Glomerular endothelial cell (primary cell): ENCODE measurements at regions not wholly inside any gene's neighbourhood (a gene's known extent, or its start where the extent isn't known, plus 50 kb on each side); places are given as distances from the start of the nearest gene placed in this dataset.
"Not testable (repeated sequence)": the region's sequence is repeated elsewhere in the genome, so short reads cannot be mapped to it uniquely, and the experiment has no call there.

ENCODE experiments used
- DNase-seq: peaks from one replicate; pipeline ENCODE4 v3.0.0-alpha.2; 2011; ENCODE audit warnings: low read depth, low spot score; ENCODE audit errors: extremely low read depth

DNA sequence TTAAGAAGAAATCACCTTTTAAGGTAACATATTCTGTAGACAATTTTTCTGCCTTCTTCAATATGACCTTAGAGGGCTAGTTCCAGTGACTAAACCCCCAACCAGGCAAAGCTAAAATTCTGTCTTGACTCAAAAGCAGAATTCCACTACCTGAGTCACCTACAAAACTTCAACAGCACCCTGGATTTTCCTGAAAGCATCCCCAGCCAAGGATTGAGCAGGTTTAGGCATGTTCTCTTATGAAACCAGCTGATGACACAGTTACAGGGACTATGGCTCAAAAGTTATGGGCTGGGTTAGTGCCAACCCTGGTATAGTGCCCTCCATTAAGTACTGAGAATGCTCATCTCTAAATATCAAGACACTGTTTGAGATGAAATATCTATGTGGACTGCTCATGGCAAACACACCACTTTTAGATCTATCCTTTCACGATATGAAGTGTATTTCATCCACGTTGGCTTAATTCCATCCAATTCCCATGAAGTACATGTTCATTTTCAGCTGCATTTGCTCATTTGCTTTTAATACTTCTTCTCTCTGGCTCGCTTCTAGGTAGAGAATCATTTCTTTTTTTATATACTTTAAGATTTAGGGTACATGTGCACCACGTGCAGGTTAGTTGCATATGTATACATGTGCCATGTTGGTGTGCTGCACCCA lies 53.6 kb upstream of the TNFAIP3 start:
- no peak for DNase-seq

DNA sequence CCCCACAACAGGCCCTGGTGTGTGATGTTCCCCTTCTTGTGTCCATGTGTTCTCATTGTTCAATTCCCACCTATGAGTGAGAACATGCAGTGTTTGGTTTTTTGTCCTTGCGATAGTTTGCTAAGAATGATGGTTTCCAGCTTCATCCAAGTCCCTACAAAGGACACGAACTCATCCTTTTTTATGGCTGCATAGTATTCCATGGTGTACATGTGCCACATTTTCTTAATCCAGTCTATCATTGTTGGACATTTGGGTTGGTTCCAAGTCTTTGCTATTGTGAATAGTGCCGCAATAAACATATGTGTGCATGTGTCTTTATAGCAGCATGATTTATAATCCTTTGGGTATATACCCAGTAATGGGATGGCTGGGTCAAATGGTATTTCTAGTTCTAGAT lies 53.0 kb upstream of the TNFAIP3 start:
- DNase-seq = not testable (repeated sequence)

DNA sequence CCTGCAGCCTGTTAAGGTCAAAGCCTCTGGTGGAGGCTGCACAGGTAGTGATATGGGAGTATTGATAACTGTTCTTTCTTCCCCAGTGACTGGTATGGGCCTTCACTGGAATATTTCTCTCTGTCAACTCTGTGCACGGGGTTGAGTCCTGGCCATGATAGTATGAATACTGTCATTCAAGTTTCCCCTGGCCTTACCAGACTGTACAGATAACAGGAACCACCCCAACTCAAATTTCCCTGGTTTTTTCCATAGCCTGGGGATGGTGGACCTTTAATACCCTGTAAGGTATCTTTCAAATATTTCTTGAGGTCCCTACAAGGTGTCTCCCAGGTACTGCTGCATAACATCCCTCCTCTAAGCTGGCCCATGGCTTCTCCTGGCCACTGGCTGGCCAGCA lies 51.4 kb upstream of the TNFAIP3 start:
- DNase-seq = no peak

DNA sequence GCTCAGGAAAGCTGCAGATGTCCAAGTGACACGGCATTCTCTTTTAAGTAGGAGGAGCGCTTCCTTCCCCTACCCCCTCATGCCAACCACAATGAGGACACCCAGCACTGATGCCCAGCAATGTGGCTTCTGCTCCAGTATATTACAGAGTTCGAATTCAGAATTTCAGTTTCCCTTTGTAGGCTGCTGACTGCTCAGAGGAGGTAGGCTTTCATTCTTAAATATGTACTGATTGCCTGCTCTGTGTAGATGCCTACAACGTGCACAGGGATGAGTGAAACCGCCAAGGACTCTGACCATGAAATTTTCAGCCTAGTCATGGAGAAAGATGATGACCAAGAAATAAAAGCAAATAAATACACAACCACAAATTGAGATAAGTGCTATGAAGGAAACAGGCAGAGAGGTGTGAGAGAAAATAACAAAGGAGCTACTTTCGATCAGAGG lies 50.9 kb upstream of the TNFAIP3 start:
- DNase-seq = no peak

- DNase-seq = no peak
Measured at GRCh38 chr6:137816688-137817618, 50.1 kb upstream of the TNFAIP3 start.
